BJ (cell line): ENCODE measurements at regions not wholly inside any gene's neighbourhood (a gene's known extent, or its start where the extent isn't known, plus 50 kb on each side); places are given as distances from the start of the nearest gene placed in this dataset.

Experiments used
- CTCF ChIA-PET: fragments of 350-600 bp; formaldehyde crosslinking; extraction: SDS; loops from one replicate; lab custom pipeline; 2021; ENCODE audit warnings: antibody characterized with exemption, inconsistent platforms; lab: Yijun Ruan, JAX
- POLR2A ChIA-PET: fragments of 300-600 bp; sonication (Branson Sonifier 250); formaldehyde crosslinking; extraction: SDS; loops from one replicate; lab custom pipeline; 2021; ENCODE audit warnings: antibody characterized with exemption; lab: Charles Lee
- DNase-seq: peaks from one replicate; pipeline ENCODE4 v3.0.0-alpha.2; 2011; ENCODE audit warnings: low read depth
- H3K27me3 ChIP-seq: 2 replicates; pipeline ENCODE4 v1.6.0; 2011; ENCODE audit warnings: low read length; ENCODE audit not compliant: control insufficient read depth, insufficient read depth
- H3K36me3 ChIP-seq: 2 replicates; pipeline ENCODE4 v1.5.1; 2011; ENCODE audit warnings: low read length; ENCODE audit not compliant: control insufficient read depth, insufficient read depth
- H3K4me3 ChIP-seq: 2 replicates; pipeline ENCODE4 v1.5.1; 2011; ENCODE audit warnings: low read depth, mild to moderate bottlenecking, control low read depth, low read length
- CTCF ChIP-seq: IDR thresholded peaks from 2 replicates; pipeline ENCODE4 v1.5.1; 2011; ENCODE audit warnings: low read depth, mild to moderate bottlenecking, control low read depth, inconsistent platforms, low read length, moderate library complexity; ENCODE audit not compliant: insufficient read depth

GRCh38 chr4:14182148-14182547 lies 554.6 kb upstream of the BOD1L1 start:
- no peak overlapping the region for H3K4me3 ChIP-seq
- no peak for DNase-seq
- H3K27me3 ChIP-seq: no peaks in the 10 kb centered on the region
- CTCF ChIA-PET: no interaction called here
- TF ChIP-seq CTCF: no peak
- no peaks in the 10 kb centered on the region for H3K36me3 ChIP-seq
- POLR2A ChIA-PET: no interaction called here

- Histone ChIP-seq H3K36me3 (no peaks in the 10 kb centered on the region), H3K27me3 (no peaks in the 10 kb centered on the region), H3K4me3 (no peak overlapping the region)
- DNase-seq: peak; percentile 28
- no peak for TF ChIP-seq CTCF
- POLR2A ChIA-PET: no interaction called here
- CTCF ChIA-PET: no interaction called here
Measured at GRCh38 chr4:14184265-14184664, 556.7 kb upstream of the BOD1L1 start.

- DNase-seq: no peak
- POLR2A ChIA-PET: no interaction called here
- H3K27me3 ChIP-seq: no peaks in the 10 kb centered on the region
- no peak for TF ChIP-seq CTCF
- H3K4me3 ChIP-seq: no peak overlapping the region
- CTCF ChIA-PET: no interaction called here
- H3K36me3 ChIP-seq: no peaks in the 10 kb centered on the region
Measured at GRCh38 chr4:14184767-14185166, 557.2 kb upstream of the BOD1L1 start.

DNA sequence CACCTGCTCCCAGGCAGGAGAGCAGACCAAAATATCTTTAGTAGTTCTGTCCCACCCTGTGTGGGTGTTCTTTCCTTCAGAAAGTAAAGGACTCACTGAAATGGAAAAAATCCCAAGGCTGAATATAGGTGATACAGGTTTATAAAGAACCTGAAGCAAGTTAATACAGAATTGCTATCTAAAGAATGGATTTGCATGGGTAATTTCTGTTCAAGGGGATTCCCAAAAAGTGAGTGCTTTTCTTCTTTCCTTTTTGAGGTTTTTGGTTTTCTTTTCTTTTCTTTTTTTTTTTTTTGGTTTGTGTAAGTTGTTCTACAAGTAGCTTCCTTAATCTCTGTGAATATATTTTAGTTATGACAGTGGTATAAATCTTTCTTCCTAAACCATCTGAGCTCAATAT lies 560.7 kb upstream of the BOD1L1 start:
- Histone ChIP-seq H3K36me3 (no peaks in the 10 kb centered on the region), H3K4me3 (no peak overlapping the region), H3K27me3 (no peaks in the 10 kb centered on the region)
- no peak for TF ChIP-seq CTCF
- ChIA-PET CTCF (no interaction called here), POLR2A (no interaction called here)
- DNase-seq: no peak

DNA sequence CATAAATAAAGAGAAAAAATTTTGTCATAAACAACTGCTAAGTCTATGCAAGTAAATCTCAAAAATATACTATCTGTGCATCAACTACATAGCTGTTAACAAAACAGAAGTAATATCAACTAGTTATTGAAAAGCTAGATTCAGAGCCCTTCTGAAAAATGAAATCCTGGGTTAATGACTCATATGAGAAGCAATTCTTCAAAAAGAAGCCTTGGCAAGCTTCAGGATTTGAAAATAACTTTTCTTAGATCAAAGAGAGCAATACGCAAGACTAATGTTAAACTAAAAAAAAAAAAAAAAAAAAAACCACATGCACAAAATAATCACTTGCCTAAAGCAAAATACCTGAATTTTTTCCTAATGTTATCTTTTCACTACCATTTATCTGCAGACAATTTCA lies 566.1 kb upstream of the BOD1L1 start:
- Histone ChIP-seq H3K4me3 (no peak overlapping the region), H3K27me3 (no peaks in the 10 kb centered on the region), H3K36me3 (no peaks in the 10 kb centered on the region)
- no peak for TF ChIP-seq CTCF
- DNase-seq: no peak
- ChIA-PET CTCF (interaction anchor here (1.4 kb wide), 1 partner anchor 16 kb away, joined by 3 read pairs; no protein-coding TSS in a partner anchor), POLR2A (no interaction called here)
